Heart right ventricle (tissue), 16 donors: ENCODE measurements at regions not wholly inside any gene's neighbourhood (a gene's known extent, or its start where the extent isn't known, plus 50 kb on each side); places are given as distances from the start of the nearest gene placed in this dataset.

Experiments
- ATAC-seq, 8 donors: fragments of 200-7000 bp; cut with Tn5 transposase; one replicate each; pipeline ENCODE4 v1.9.1; 2020; ENCODE audit warnings: mild to moderate bottlenecking in 8 of 8, moderate library complexity in 8 of 8, moderate number of reproducible peaks in 1 of 8
- DNase-seq, 2 donors: peaks; one replicate each; pipeline ENCODE4 v3.0.0-alpha.2; 2020
- H3K27ac ChIP-seq, 10 donors: fragments of 200-600 bp; sonication (generic) in 2 of 10; one replicate each; pipeline versions ENCODE4 v1.5.0 to v1.8.0; 2020 to 2022; ENCODE audit warnings: mild to moderate bottlenecking in 3 of 10
- H3K27me3 ChIP-seq, 7 donors: fragments of 200-600 bp; one replicate each; pipeline ENCODE4 v1.8.0; 2021 to 2022; ENCODE audit warnings: mild to moderate bottlenecking in 2 of 7
- H3K36me3 ChIP-seq, 9 donors: fragments of 200-600 bp; sonication (generic) in 1 of 9; one replicate each; pipeline versions ENCODE4 v1.5.0 to v1.8.0; 2020 to 2022; ENCODE audit warnings: mild to moderate bottlenecking in 2 of 9
- H3K4me1 ChIP-seq, 9 donors: fragments of 200-600 bp; sonication (generic) in 1 of 9; one replicate each; pipeline versions ENCODE4 v1.5.0 to v1.8.0; 2020 to 2022; ENCODE audit warnings: mild to moderate bottlenecking in 4 of 9
- H3K4me3 ChIP-seq, 10 donors: fragments of 200-600 bp; sonication (generic) in 2 of 10; one replicate each; pipeline versions ENCODE4 v1.5.0 to v1.8.0; 2020 to 2022; ENCODE audit warnings: mild to moderate bottlenecking in 7 of 10, moderate library complexity in 2 of 10
- H3K9me3 ChIP-seq, 11 donors: fragments of 200-600 bp in 10 of 11; sonication (generic) in 2 of 11; one replicate each; pipeline versions ENCODE4 v1.5.0 to v1.8.0; 2013 to 2022; ENCODE audit warnings: mild to moderate bottlenecking in 2 of 11, control low read depth in 1 of 11, moderate library complexity in 1 of 11
- WGBS, 2 donors: extraction: QIAGEN DNeasy Blood & Tissue Kit; methylation state at CpG; one replicate each; pipeline ENCODE4 v1.1.7; 2013; ENCODE audit warnings: inconsistent platforms in 1 of 2; 5-methylcytosine and 5-hydroxymethylcytosine counted together
- intact Hi-C, 10 donors: fragments of 100-400 bp; cut with DNase I; formaldehyde crosslinking; loops; one replicate each; pipeline versions ENCODE4 v1.11.1 to v1.14.2; 2022
- TF ChIP-seq, protein P1 (sequence below), 9 donors: fragments of 200-600 bp; sonication (generic) in 2 of 9; IDR thresholded peaks; one replicate each; pipeline versions ENCODE4 v1.5.0 to v1.8.0; 2021 to 2022; ENCODE audit warnings: antibody characterized with exemption in 9 of 9, mild to moderate bottlenecking in 5 of 9, moderate library complexity in 1 of 9
- donor health status: Arrhythmogenic right ventricular cardiomyopathy.
- donor health status: ischemic (EF 13 %, LVEDD 7.1; RV severe dilation, severe dysfunction).
- donor health status: healthy with polysubstance abuse.
- donor health status: DM: no; HTN: yes; CAD: no.
- donor health status: DM: no; HTN: no; CAD: no.
- donor health status: ischemic (EF 25% LVEDD 6.9; RV normal size, moderate dysfunction).
- donor health status: ischemic (EF 25% LVEDD 5.7; RV mildly dilated, moderate dysfunction).
- donor health status: healthy.
- donor health status: DM: yes; HTN: yes; CAD: no.
- donor health status: Ischemic cardiomyopathy.
- donor health status: ischemic (EF 35%, LVEDD 5.7; RV mildly dilated, moderate dysfunction).
- donor health status: nonischemic (EF 11% LVEDD 7.7; RV severe dilation, severe dysfunction).
- donor health status: DM: yes; HTN: yes; CAD: no.
- donor health status: PGD.
- donor health status: ischemic (EF 29% LVEDD 5.4; RV normal size, mild dysfunction).
- donor health status: nonischemic (EF 23%, LVEDD 6.1; RV moderate dilation, normal function).

- Histone ChIP-seq H3K9me3 (no peaks in the 10 kb centered on the region), H3K4me1 (peaks cover 0 to 45% (median 34%) of the 10 kb centered on the region in 9 donors), H3K27me3 (peaks cover 0 to 9% (median 0%) of the 10 kb centered on the region in 7 donors), H3K36me3 (no peaks in the 10 kb centered on the region), H3K27ac (peak overlapping the region; percentile 74 to 93 (median 88)), H3K4me3 (peak overlapping the region; percentile 52 to 89 (median 78))
- WGBS, 2 donors: 8 to 9% methylated on average over 63 to 89 of the region's 97 CpGs
- intact Hi-C loops: loop anchor here in 7 of 10 donors (5.0 to 10.0 kb wide), 12 partner anchors 35 to 375 kb away; no protein-coding TSS in a partner anchor
- ATAC-seq (peak; percentile 95 to 100 (median 97)), DNase-seq (peak; percentile 92 to 96)
- TF ChIP-seq, protein P1, sequence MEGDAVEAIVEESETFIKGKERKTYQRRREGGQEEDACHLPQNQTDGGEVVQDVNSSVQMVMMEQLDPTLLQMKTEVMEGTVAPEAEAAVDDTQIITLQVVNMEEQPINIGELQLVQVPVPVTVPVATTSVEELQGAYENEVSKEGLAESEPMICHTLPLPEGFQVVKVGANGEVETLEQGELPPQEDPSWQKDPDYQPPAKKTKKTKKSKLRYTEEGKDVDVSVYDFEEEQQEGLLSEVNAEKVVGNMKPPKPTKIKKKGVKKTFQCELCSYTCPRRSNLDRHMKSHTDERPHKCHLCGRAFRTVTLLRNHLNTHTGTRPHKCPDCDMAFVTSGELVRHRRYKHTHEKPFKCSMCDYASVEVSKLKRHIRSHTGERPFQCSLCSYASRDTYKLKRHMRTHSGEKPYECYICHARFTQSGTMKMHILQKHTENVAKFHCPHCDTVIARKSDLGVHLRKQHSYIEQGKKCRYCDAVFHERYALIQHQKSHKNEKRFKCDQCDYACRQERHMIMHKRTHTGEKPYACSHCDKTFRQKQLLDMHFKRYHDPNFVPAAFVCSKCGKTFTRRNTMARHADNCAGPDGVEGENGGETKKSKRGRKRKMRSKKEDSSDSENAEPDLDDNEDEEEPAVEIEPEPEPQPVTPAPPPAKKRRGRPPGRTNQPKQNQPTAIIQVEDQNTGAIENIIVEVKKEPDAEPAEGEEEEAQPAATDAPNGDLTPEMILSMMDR (IDR thresholded peaks at IDR 0.05): no peak
Observed at GRCh38 chr3:72447059-72447946, 400.9 kb downstream of the SHQ1 start.

DNA sequence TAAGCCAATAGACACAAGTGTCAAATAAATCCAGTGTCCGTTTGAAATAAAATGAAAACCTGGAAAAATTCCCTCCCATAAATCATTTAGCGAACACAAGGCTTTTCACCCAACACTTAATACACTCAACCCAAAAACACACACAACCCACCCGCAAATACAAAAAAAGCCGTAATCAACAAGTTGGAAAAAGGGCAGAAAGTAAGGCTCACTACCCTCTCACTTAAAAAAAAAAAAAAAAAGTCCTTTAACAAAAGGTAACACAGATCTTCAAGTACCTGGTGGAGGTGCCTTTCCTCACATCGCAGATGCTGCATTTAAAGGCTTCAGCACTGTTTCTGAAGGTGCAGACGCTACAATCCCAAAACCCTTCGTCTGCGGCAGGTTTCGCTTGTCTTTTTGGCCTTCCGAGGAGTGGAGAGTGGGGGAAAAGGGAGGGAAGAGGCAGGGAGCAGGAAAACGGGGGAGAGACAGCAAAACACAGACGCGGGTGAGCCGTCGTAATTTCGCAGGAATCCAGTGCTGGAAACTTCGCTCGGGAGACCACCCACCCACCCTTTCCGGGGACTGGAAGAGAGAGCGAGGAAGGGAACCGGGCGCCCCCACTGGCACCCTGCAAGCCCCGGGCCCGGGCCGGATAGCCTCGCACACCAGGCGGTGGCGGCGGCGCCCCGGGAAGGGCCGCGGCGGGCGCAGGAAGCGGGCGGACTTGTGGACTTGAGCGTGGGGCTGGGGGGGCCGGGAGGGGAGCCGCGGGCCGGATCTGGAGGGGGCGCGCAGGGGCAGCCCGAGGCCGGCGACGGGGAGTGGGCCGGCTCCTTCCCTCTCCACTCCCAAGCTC is 401.8 kb downstream of the SHQ1 start, which contains the start of gene RYBP:
Gene RYBP (minus strand): TSS at position 404 of the 841 bp plus-strand sequence.
- Histone ChIP-seq H3K4me3 (peak within 1 kb of the TSS; percentile 52 to 89 (median 78)), H3K27me3 (peaks cover 0 to 1% (median 0%) of the 10 kb centered on the region in 7 donors), H3K9me3 (no peaks in the 10 kb centered on the region), H3K4me1 (peaks cover 0 to 54% (median 42%) of the 10 kb centered on the region in 9 donors), H3K36me3 (no peaks in the 10 kb centered on the region), H3K27ac (peak within 1 kb of the TSS; percentile 74 to 93 (median 88))
- intact Hi-C loops: loop anchor here in 7 of 10 donors (5.0 to 10.0 kb wide), 12 partner anchors 36 to 376 kb away; no protein-coding TSS in a partner anchor
- ATAC-seq (peak; percentile 36 to 85 (median 70)), DNase-seq (no peak)
- WGBS, 2 donors: 0 to 2% methylated on average over 38 to 49 of the region's 49 CpGs
- TF ChIP-seq, protein P1 (IDR thresholded peaks at IDR 0.05): peak in 3 of 9 donors; percentile 20 to 34 (median 21)

- TF ChIP-seq, protein P1 (IDR thresholded peaks at IDR 0.05): no peak
- Histone ChIP-seq H3K36me3 (no peaks in the 10 kb centered on the region), H3K27me3 (no peaks in the 10 kb centered on the region), H3K4me3 (peak overlapping the region; percentile 52 to 89 (median 78)), H3K4me1 (peaks cover 0 to 59% (median 48%) of the 10 kb centered on the region in 9 donors), H3K9me3 (no peaks in the 10 kb centered on the region), H3K27ac (peak overlapping the region in 5 of 10 donors; percentile 83 to 93 (median 92))
- DNase-seq (no peak), ATAC-seq (no peak)
- intact Hi-C loops: loop anchor here in 7 of 10 donors (5.0 to 10.0 kb wide), 12 partner anchors 36 to 376 kb away; no protein-coding TSS in a partner anchor
- 10 to 12% methylated on average over 4 of the region's 4 CpGs for WGBS, 2 donors
Observed at GRCh38 chr3:72445827-72446217, 402.4 kb downstream of the SHQ1 start.
